Retina (tissue), 1 donor: ENCODE measurements at regions not wholly inside any gene's neighbourhood (a gene's known extent, or its start where the extent isn't known, plus 50 kb on each side); places are given as distances from the start of the nearest gene placed in this dataset.
A peak's percentile ranks its signal among the peaks of the same experiment; 100 is the strongest.

ENCODE experiments used
- DNase-seq: peaks from one replicate; pipeline ENCODE4 v3.0.0-alpha.2; 2016

DNA sequence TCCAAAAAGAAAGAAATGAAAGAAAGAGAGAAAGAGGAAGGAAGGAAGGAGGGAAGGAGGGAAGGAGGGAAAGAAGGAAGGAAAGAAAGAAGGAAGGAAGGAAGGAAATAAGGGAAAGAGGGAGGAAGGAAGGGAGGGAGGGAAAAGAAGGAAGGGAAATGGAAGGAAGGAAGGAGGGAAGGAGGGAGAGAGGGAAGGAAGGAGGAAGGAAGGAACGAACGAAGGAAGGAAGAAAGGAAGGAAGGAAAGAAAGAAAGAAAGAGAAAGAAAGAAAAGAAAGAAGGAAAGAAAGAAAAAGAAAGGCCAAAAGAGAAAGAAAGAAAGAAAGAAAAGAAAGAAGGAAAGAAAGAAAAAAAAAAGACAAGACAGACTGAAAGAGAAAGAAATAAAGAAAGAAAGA lies 263.9 kb upstream of the ATP10B start:
- DNase-seq: no peak

- no peak for DNase-seq
Observed at GRCh38 chr5:161112371-161112770, 260.4 kb upstream of the ATP10B start.

- DNase-seq: no peak
Observed at GRCh38 chr5:161105525-161105924, 253.5 kb upstream of the ATP10B start.

- no peak for DNase-seq
Observed at GRCh38 chr5:161098516-161098915, 246.5 kb upstream of the ATP10B start.

- DNase-seq: no peak
Observed at GRCh38 chr5:161096581-161096980, 244.6 kb upstream of the ATP10B start.

DNA sequence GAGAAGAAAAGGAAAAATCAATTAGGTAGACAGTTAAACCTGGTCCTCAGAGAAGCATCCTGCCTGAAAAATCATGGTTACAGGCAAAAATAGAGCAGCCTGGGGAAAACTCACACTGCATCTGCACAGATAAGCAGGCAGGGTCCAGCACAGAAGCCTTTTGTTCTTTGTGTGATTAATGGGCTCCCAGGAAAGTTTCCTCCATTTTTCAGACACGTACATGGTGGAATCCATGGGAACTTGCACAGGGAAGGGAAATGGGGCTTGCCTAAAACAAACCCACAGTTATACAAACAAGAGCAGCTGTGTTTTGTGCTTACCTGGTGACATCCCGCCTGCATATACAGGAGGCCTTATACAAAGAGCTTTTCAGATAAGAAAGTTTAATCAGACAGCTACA lies 243.9 kb upstream of the ATP10B start:
- no peak for DNase-seq

- no peak for DNase-seq
Observed at GRCh38 chr5:161094411-161094810, 242.4 kb upstream of the ATP10B start.

DNA sequence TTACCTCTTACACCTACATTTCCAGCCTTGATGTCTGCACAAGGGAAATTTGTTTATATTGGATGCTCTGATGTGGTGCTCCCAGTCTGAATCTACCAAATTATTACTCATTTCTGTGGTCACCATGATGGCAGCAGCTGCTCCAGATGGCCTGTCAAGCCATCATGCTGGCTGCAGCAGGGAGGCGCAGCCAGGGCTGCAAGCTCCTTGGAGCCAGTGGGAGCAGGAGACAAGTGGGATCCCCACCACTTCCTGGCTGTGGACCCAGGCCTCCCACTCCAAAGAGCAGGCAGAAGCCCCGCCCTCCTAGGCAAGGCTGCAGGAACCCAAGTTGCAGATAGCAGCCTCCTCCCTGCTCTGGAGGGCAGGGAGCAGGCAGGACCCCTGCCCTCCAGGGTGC lies 241.1 kb upstream of the ATP10B start:
- DNase-seq: no peak

- no peak for DNase-seq
Observed at GRCh38 chr5:161089569-161089968, 237.6 kb upstream of the ATP10B start.

GRCh38 chr5:161086461-161086860 lies 234.4 kb upstream of the ATP10B start:
- DNase-seq: no peak

- DNase-seq: no peak
Observed at GRCh38 chr5:161085056-161085455, 233.0 kb upstream of the ATP10B start.

DNA sequence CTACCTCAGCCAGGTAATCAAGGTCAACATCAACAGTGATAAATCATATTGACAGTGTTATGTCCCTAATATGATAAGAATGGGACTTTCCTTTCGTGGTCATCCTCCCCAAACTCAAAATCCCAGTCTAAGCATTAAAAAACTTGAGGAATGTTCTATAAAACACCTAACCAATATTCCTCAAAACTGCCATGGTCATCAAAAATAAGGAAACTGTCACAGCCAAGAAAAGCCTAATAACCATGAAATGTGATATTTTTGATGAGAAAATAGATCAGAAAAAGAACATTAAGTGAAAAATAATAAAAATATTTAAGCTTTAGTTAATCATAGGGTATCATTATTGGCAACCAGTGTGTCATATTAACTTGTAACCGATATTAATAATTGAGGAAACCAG lies 232.1 kb upstream of the ATP10B start:
- no peak for DNase-seq

- no peak for DNase-seq
Observed at GRCh38 chr5:161078793-161079192, 226.8 kb upstream of the ATP10B start.

DNA sequence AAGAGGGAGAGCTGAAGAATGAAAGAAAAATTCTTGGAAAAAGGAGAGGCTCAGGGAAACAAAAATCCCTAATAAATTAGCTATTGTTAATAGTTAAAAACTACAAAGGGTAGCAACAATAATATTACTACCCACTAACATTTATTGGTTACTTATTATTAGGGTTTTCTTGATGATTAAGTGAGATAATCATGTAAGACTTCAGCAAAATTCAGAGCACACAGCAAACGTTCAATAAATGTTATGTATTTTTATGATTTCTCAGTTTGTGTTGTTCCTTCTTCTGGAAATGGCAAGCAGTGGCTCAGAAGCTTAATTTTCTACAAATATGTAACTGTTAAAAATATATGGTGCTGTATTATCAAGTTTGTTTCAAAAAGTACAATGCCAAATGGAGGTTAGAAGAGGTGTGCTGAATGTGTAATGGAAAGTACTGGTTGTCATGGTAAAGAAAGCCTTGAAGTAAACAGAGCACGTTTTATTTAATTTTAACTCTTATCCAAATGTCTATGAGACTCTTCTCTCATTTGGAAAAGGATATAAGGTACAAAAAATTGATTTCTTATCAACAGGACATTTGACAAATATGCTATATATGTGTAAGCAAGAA lies 226.0 kb upstream of the ATP10B start:
- DNase-seq: no peak

GRCh38 chr5:161077496-161077895 lies 225.5 kb upstream of the ATP10B start:
- no peak for DNase-seq

DNA sequence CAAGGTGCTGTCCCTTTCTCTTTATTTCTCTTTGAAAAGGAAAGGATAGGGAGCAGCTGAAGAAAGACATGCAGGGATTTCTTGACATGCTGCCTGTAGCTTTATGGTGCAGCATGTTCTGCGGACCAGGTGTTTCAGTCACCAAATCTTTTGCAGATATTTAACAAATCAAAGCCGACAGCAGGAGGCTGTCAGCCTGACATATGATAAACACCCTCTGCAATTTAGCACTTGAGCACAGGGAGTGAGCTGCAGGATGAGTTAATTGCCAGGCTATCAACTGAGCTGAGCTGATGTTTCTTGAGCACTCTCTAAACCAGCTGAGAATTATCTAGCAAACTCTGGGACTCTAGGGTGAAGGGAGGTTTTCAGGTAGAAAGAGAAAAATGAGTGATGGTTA lies 212.8 kb upstream of the ATP10B start:
- DNase-seq: no peak

- no peak for DNase-seq
Observed at GRCh38 chr5:161064297-161064696, 212.3 kb upstream of the ATP10B start.

- DNase-seq: peak; percentile 19
Observed at GRCh38 chr5:161058781-161059180, 206.8 kb upstream of the ATP10B start.

DNA sequence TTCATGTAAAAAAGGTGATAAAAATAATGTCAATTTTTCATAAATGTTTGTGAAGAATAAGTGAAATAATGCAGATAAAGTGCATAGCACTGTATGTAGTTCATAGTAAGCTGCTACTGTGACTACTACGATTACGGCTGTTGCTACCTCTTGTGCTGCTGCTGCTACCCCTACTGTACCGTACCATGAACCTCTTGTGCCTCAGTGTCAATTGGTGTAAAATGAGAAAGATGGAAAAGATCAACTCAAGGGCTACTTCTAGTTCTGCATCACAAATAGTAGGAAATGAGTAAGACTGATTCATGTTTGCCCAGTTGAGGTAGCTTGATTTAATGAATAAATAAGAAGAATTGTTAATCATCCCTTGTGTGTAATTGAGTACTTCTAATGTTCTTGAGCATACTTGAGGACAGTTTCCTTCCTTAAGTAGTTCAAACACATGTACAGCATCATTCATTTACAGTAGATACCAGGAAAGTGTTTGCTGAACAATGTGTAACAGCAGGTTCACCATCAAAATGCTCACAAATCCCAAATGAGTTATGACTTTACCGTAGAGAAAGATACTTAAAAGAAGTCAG lies 200.0 kb upstream of the ATP10B start:
- DNase-seq: no peak

GRCh38 chr5:161047024-161047423 lies 195.0 kb upstream of the ATP10B start:
- no peak for DNase-seq

GRCh38 chr5:161042862-161043261 lies 190.9 kb upstream of the ATP10B start:
- DNase-seq: no peak

- DNase-seq: no peak
Observed at GRCh38 chr5:161042443-161042842, 190.4 kb upstream of the ATP10B start.

DNA sequence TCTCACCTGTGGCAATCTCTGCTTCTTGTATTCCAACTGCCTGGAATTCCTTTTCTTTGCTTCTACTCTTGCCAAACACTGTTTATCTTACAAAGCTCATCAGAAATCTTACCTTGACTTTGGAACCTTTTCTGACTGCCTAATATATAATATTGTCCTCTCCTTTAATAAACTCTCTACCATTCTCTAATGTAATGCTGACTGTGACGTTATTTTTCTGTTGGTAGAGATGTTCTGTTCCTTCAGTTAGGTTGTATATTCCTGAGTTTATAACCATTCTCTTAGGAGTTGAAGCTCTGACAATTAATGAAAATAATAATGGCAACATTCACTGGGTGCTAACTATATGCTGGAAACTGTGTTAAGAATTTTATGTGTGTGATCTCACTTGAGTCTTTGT lies 188.8 kb upstream of the ATP10B start:
- DNase-seq: no peak

- DNase-seq: no peak
Observed at GRCh38 chr5:161036296-161036695, 184.3 kb upstream of the ATP10B start.

GRCh38 chr5:161034451-161034850 lies 182.4 kb upstream of the ATP10B start:
- no peak for DNase-seq
